BE2C (cell line): ENCODE measurements at regions not wholly inside any gene's neighbourhood (a gene's known extent, or its start where the extent isn't known, plus 50 kb on each side); places are given as distances from the start of the nearest gene placed in this dataset.
A peak's percentile ranks its signal among the peaks of the same experiment; 100 is the strongest.

Source experiments
- DNase-seq: peaks from one replicate; pipeline ENCODE4 v3.0.0-alpha.2; 2020
- H3K27me3 ChIP-seq: fragments of 250-450 bp; sonication (Bioruptor Pico); 2 replicates; pipeline ENCODE4 v1.5.1; 2020; ENCODE audit warnings: mild to moderate bottlenecking
- H3K36me3 ChIP-seq: fragments of 250-450 bp; sonication (Bioruptor Pico); 2 replicates; pipeline ENCODE4 v1.5.1; 2020; ENCODE audit warnings: mild to moderate bottlenecking
- H3K4me1 ChIP-seq: fragments of 250-450 bp; sonication (Bioruptor Pico); 2 replicates; pipeline ENCODE4 v1.5.1; 2020
- H3K4me3 ChIP-seq: 2 replicates; pipeline ENCODE4 v1.5.1; 2011; ENCODE audit warnings: low read depth, low read length
- H3K9me3 ChIP-seq: fragments of 250-450 bp; sonication (Bioruptor Pico); 2 replicates; pipeline ENCODE4 v1.5.1; 2020
- TF ChIP-seq, protein P1 (sequence below): IDR thresholded peaks from 2 replicates; pipeline ENCODE4 v1.5.1; 2012; ENCODE audit warnings: mild to moderate bottlenecking, low read depth, low read length

DNA sequence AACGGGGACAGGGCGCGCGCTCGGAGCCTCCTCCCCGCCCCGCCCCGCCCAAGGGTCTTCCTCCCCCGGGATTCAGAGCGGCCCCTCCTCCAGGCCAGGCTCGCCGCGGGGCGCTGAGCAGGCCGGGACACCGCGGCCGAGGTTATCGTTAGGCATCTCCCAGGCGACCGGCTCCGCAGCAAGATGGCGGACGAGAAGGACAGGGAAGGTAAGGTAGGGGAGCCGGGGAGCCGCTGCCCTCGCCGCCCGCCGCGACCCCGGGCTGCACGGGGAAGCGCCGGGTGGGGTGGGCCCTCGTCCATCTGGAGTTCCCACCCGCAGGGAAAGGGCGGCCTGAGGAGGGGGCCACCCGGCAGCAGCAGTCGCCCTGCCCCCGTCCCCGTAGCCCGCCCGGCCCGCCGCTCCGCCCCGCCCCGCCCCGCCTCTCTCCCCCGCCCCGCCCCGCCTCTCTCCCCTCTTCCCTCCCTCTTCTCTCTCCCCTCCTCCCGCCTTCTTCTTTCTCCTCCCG, 105.9 kb upstream of the HNRNPU start:
- H3K4me3 ChIP-seq: peak overlapping the region; percentile 68
- no peaks in the 10 kb centered on the region for H3K9me3 ChIP-seq
- H3K27me3 ChIP-seq: no peaks in the 10 kb centered on the region
- TF ChIP-seq, protein P1, sequence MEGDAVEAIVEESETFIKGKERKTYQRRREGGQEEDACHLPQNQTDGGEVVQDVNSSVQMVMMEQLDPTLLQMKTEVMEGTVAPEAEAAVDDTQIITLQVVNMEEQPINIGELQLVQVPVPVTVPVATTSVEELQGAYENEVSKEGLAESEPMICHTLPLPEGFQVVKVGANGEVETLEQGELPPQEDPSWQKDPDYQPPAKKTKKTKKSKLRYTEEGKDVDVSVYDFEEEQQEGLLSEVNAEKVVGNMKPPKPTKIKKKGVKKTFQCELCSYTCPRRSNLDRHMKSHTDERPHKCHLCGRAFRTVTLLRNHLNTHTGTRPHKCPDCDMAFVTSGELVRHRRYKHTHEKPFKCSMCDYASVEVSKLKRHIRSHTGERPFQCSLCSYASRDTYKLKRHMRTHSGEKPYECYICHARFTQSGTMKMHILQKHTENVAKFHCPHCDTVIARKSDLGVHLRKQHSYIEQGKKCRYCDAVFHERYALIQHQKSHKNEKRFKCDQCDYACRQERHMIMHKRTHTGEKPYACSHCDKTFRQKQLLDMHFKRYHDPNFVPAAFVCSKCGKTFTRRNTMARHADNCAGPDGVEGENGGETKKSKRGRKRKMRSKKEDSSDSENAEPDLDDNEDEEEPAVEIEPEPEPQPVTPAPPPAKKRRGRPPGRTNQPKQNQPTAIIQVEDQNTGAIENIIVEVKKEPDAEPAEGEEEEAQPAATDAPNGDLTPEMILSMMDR: no peak
- peaks cover 2% of the 10 kb centered on the region for H3K4me1 ChIP-seq
- no peak for DNase-seq
- no peaks in the 10 kb centered on the region; the same call in 1 of the 2 replicates for H3K36me3 ChIP-seq

DNA sequence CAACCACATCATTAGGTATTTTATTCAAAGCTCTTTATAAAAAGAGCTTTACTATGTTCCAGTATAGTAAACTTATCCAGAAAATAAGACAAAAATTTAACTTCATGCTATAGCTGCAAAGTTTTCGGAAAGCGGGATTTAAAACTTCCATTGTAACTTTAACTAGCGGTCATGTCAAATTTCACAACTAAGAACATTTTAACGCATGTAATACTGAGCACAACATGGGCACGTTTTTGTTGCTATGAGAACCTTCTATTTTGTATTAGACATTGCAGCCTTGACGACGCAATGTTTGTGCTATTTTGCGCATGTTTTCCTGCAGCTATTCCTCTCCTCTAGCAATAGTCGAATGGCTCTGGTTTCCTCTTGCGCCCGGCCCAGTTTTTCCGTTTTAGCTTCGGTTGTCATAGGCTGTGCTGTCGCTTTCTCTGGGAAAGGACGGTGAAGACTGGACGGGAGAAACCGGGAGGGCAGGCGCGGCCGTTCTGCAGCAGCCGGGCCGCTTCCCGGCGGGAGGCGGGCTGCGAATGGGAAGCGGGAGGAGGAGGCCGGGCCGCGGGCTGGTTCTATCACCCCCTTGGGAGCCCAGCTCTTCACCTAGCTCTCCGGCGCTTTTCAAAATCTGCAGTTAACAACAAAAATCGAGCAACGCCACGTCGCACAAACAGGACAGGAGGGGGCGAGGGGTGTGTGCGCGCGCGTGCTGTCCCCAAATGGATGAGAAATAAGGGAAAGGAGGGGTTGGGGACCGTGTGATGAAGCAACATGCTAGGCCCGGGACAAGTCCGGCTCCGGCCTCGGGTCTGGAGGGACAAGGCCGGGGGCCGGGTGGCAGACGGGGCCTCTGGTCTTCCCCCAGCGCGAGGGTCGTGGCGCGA, 105.3 kb upstream of the HNRNPU start:
- no peaks in the 10 kb centered on the region for H3K27me3 ChIP-seq
- H3K4me1 ChIP-seq: peaks cover 2% of the 10 kb centered on the region
- peak; percentile 80 for DNase-seq
- TF ChIP-seq, protein P1: no peak
- H3K36me3 ChIP-seq: no peaks in the 10 kb centered on the region
- H3K9me3 ChIP-seq: no peaks in the 10 kb centered on the region
- peak overlapping the region; percentile 68 for H3K4me3 ChIP-seq

DNA sequence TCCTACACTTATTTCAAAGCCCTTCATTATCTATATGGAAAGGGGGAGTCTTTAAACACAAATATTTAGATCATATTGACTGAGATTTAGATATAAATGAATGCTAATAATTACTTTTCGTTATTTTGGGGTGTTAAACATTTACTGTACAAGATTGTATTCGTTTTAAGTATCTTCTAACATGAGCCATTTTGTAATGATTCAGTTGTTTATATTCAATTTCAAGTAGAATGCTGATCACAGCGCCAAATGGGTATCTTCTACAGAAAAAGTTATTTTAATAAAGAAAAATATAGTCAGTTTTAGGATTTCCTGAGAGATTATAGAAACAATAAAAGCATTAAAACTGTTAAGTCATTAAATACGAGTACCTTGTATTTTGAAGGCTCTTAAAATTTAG, 104.5 kb upstream of the HNRNPU start:
- TF ChIP-seq, protein P1: no peak
- no peaks in the 10 kb centered on the region for H3K27me3 ChIP-seq
- H3K4me1 ChIP-seq: peaks cover 8% of the 10 kb centered on the region
- H3K9me3 ChIP-seq: no peaks in the 10 kb centered on the region
- DNase-seq: no peak
- peak overlapping the region; percentile 68 for H3K4me3 ChIP-seq
- H3K36me3 ChIP-seq: no peaks in the 10 kb centered on the region

DNA sequence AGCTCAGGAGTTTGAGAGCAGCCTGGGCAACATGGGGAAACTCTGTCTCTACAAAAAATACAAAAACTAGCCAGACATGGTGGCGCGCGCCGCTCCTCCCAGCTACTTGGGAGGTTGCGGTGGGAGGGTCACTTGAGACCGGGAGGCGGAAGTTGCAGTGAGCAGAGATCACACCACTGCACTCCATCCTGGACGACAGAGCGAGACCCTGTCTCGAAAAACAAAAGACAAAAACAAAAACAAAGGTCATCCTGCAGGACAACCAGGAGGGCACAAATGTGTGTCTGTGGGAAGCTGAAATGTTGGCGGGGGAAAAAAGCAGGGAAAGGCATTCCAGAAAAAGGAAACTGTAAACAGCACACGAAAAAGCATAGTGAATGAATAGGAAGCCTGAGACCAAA, 104.1 kb upstream of the HNRNPU start:
- H3K4me3 ChIP-seq: no peak overlapping the region
- H3K36me3 ChIP-seq: no peaks in the 10 kb centered on the region
- TF ChIP-seq, protein P1: no peak

DNA sequence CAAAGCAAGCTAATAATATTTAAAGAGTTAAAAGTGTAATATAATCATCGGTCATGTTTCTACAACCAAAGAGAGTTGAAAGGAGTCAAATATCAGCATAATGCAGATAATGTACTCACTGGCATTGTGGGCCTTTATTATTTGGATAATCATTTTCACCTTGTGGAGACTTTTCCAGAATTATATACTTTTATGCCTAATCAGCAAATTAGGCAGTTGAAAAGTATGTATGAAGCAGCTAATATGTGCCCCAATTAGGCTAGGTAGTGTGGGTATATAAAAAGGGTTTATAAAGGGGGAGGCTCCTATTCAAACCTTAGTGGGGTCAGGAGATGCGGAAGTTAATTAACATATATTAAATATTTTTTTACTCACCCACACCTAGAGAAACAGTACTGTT, 102.8 kb upstream of the HNRNPU start:
- TF ChIP-seq, protein P1: no peak
- H3K4me3 ChIP-seq: no peak overlapping the region
- H3K4me1 ChIP-seq: peaks cover 13% of the 10 kb centered on the region
- no peak for DNase-seq
- H3K36me3 ChIP-seq: no peaks in the 10 kb centered on the region
- H3K27me3 ChIP-seq: no peaks in the 10 kb centered on the region
- H3K9me3 ChIP-seq: no peaks in the 10 kb centered on the region

More for the DNA sequence above, 104.1 kb upstream of the HNRNPU start:
- Histone ChIP-seq H3K4me1 (peaks cover 12% of the 10 kb centered on the region), H3K27me3 (no peaks in the 10 kb centered on the region), H3K9me3 (no peaks in the 10 kb centered on the region)
- no peak for DNase-seq
